GM12878 (cell line): ENCODE measurements at regions not wholly inside any gene's neighbourhood (a gene's known extent, or its start where the extent isn't known, plus 50 kb on each side); places are given as distances from the start of the nearest gene placed in this dataset.

Experiments used
- ATAC-seq: fragments of 200-7000 bp; cut with Tn5 transposase; 3 replicates; pipeline ENCODE4 v1.9.1; 2020; ENCODE audit warnings: mild to moderate bottlenecking, moderate library complexity
- BruUV-seq: library from RNA; stranded (reverse); fragments of 400-500 nt; replicated peaks from 2 replicates; lab custom pipeline; 2021; lab: Mats Ljungman, UMichigan
- CTCF ChIA-PET: fragments of 300-600 bp; sonication (Branson Sonifier 250); formaldehyde crosslinking; extraction: SDS; loops from one replicate; lab custom pipeline; 2021; ENCODE audit warnings: inconsistent platforms; lab: Yijun Ruan, JAX
- POLR2A ChIA-PET: fragments of 350-600 bp; formaldehyde crosslinking; extraction: SDS; loops from one replicate; lab custom pipeline; 2021; ENCODE audit warnings: inconsistent platforms; lab: Charles Lee
- RAD21 ChIA-PET: fragments of 300-600 bp; sonication (Branson Sonifier 250); formaldehyde crosslinking; loops from one replicate; lab custom pipeline; 2023; ENCODE audit warnings: antibody characterized with exemption; ENCODE audit not compliant: unreplicated experiment; lab: Charles Lee
- SMC1A ChIA-PET: fragments of 300-600 bp; sonication (Branson Sonifier 250); formaldehyde crosslinking; loops from one replicate; lab custom pipeline; 2023; ENCODE audit not compliant: unreplicated experiment, uncharacterized antibody; lab: Charles Lee
- DNase-seq: peaks from one replicate; pipeline ENCODE4 v3.0.0-alpha.2; 2011; ENCODE audit warnings: low read depth, low spot score
- FAIRE-seq: peaks from 3 replicates; lab custom pipeline; 2011; peaks lifted over from hg19 to GRCh38; lab: Jason Lieb, UNC
- H2AFZ ChIP-seq: 2 replicates; pipeline ENCODE4 v1.6.0; 2011; ENCODE audit warnings: low read depth, low read length, control low read depth; ENCODE audit not compliant: control insufficient read depth
- H3K27ac ChIP-seq: 2 replicates; pipeline ENCODE4 v1.5.1; 2011; ENCODE audit warnings: control low read depth; ENCODE audit not compliant: control insufficient read depth, insufficient read depth
- H3K27me3 ChIP-seq, 2 experiments: replicated peaks in 1 of 2; 2 replicates each; pipeline versions ENCODE4 v1.6.0 to v1.6.1; 2011; ENCODE audit warnings: low read length in 1 of 2; ENCODE audit not compliant: control insufficient read depth in 2 of 2, insufficient read depth in 2 of 2
- H3K36me3 ChIP-seq, 2 experiments: 2 replicates each; pipeline ENCODE4 v1.5.1; 2011; ENCODE audit warnings: low read length in 1 of 2; ENCODE audit not compliant: control insufficient read depth in 2 of 2, insufficient read depth in 2 of 2
- H3K4me1 ChIP-seq: 2 replicates; pipeline ENCODE4 v1.6.1; 2011; ENCODE audit warnings: mild to moderate bottlenecking, low read length, moderate library complexity, mixed read lengths; ENCODE audit not compliant: control insufficient read depth, insufficient read depth
- H3K4me2 ChIP-seq: 2 replicates; pipeline ENCODE4 v1.6.0; 2011; ENCODE audit warnings: control low read depth; ENCODE audit not compliant: control insufficient read depth, insufficient read depth
- H3K4me3 ChIP-seq: fragments of 200-600 bp; sonication (generic); 2 replicates; pipeline ENCODE4 v1.5.1; 2016
- H3K79me2 ChIP-seq: 2 replicates; pipeline ENCODE4 v1.6.0; 2011; ENCODE audit warnings: low read length; ENCODE audit not compliant: control insufficient read depth, insufficient read depth
- H3K9ac ChIP-seq: 2 replicates; pipeline ENCODE4 v1.8.0; 2011; ENCODE audit warnings: low read length, control low read depth, mixed read lengths; ENCODE audit not compliant: control insufficient read depth, insufficient read depth
- H3K9me3 ChIP-seq: replicated peaks from 3 replicates; pipeline ENCODE4 v1.5.1; 2011; ENCODE audit warnings: mild to moderate bottlenecking, low read length; ENCODE audit not compliant: control insufficient read depth, insufficient read depth
- H4K20me1 ChIP-seq: 2 replicates; pipeline ENCODE4 v1.6.0; 2011; ENCODE audit not compliant: control insufficient read depth, insufficient read depth
- CUX1 ChIP-seq: IDR thresholded peaks from 2 replicates; pipeline ENCODE4 v1.6.1; 2012; ENCODE audit warnings: improper control_type of control experiment, low read depth, low read length; ENCODE audit not compliant: insufficient replicate concordance
- ELK1 ChIP-seq: IDR thresholded peaks from 2 replicates; pipeline ENCODE4 v1.6.1; 2012; ENCODE audit warnings: low read depth, low read length, improper control_type of control experiment
- FOXM1 ChIP-seq: IDR thresholded peaks from 2 replicates; pipeline ENCODE4 v1.6.1; 2012; ENCODE audit warnings: low read depth, mild to moderate bottlenecking, inconsistent platforms, low read length, moderate library complexity
- IKZF2 ChIP-seq, 2 experiments: fragments of 450-650 bp; IDR thresholded peaks; 2 replicates each; pipeline ENCODE4 v1.6.1; 2017; ENCODE audit warnings: mild to moderate bottlenecking in 2 of 2, moderate library complexity in 2 of 2
- JUND ChIP-seq: IDR thresholded peaks from 2 replicates; pipeline ENCODE4 v1.6.1; 2012; ENCODE audit warnings: low read depth, mild to moderate bottlenecking, low read length, improper control_type of control experiment, moderate library complexity
- SIX5 ChIP-seq: IDR thresholded peaks from 2 replicates; pipeline ENCODE4 v1.6.1; 2011; ENCODE audit warnings: mild to moderate bottlenecking, low read depth, low read length, moderate library complexity; ENCODE audit not compliant: severe bottlenecking
- ZBTB33 ChIP-seq: fragments of 450-650 bp; IDR thresholded peaks from 2 replicates; pipeline ENCODE4 v1.6.1; 2017; ENCODE audit warnings: mild to moderate bottlenecking
- WGBS: methylation state at CpG from one replicate; pipeline ENCODE4 v1.1.6; 2016; ENCODE audit warnings: low lambda C conversion rate; ENCODE audit not compliant: insufficient replicate concordance, insufficient coverage; ENCODE audit errors: missing lambda C conversion rate; 5-methylcytosine and 5-hydroxymethylcytosine counted together
- in situ Hi-C: fragments of 300-500 bp; cut with MboI; formaldehyde crosslinking; loops from 9 replicates; pipeline ENCODE4 v1.14.3; 2018; ENCODE audit warnings: mixed read lengths
- intact Hi-C: fragments of 100-400 bp; cut with micrococcal nuclease; formaldehyde crosslinking; loops from one replicate; pipeline ENCODE4 v1.14.2; 2022; ENCODE audit not compliant: unreplicated experiment

GRCh38 chr17:79536212-79536840, 74.5 kb downstream of the RBFOX3 start:
- ChIA-PET POLR2A (no interaction called here), SMC1A (no interaction called here), CTCF (no interaction called here), RAD21 (no interaction called here)
- Histone ChIP-seq H3K79me2 (no peaks in the 10 kb centered on the region), H2AFZ (no peak overlapping the region), H3K27ac (no peak overlapping the region), H3K4me1 (no peaks in the 10 kb centered on the region), H4K20me1 (no peaks in the 10 kb centered on the region), H3K9me3 (no peaks in the 10 kb centered on the region), H3K4me3 (no peak overlapping the region), H3K27me3 (no peaks in the 10 kb centered on the region; a peak in 3 of 4 replicates), H3K9ac (no peak overlapping the region), H3K4me2 (no peak overlapping the region), H3K36me3 (no peaks in the 10 kb centered on the region)
- no peak for ATAC-seq
- in situ Hi-C loops, result no loop called here
- BruUV-seq, result no TSS peak
- no peak for FAIRE-seq
- no peak for DNase-seq
- intact Hi-C loops, result no loop called here
- WGBS, result 23% methylated on average over 15 of the region's 15 CpGs
- TF ChIP-seq SIX5, result no peak
- no peak for TF ChIP-seq ELK1

GRCh38 chr17:79535728-79536025, 75.2 kb downstream of the RBFOX3 start:
- ChIA-PET RAD21 (no interaction called here), CTCF (no interaction called here), POLR2A (no interaction called here), SMC1A (no interaction called here)
- H3K4me3 ChIP-seq, result no peak overlapping the region
- 30% methylated on average over 5 of the region's 5 CpGs for WGBS
- no peak overlapping the region for H3K27ac ChIP-seq
- ATAC-seq, result no peak
- H2AFZ ChIP-seq, result no peak overlapping the region
- H3K4me1 ChIP-seq, result no peaks in the 10 kb centered on the region
- no peaks in the 10 kb centered on the region for H3K79me2 ChIP-seq
- H3K4me2 ChIP-seq, result no peak overlapping the region
- intact Hi-C loops, result no loop called here
- H3K9ac ChIP-seq, result no peak overlapping the region
- in situ Hi-C loops, result no loop called here
- BruUV-seq, result no TSS peak
- DNase-seq, result no peak
- no peaks in the 10 kb centered on the region for H3K36me3 ChIP-seq
- no peaks in the 10 kb centered on the region for H4K20me1 ChIP-seq
- FAIRE-seq, result no peak
- no peaks in the 10 kb centered on the region; a peak in 3 of 4 replicates for H3K27me3 ChIP-seq
- H3K9me3 ChIP-seq, result no peaks in the 10 kb centered on the region
- TF ChIP-seq CUX1 (no peak), IKZF2 (IDR thresholded peaks at IDR 0.05) (no peak), FOXM1 (no peak), ZBTB33 (no peak), JUND (no peak)
